ENCODE measurements at regions not wholly inside any gene's neighbourhood (a gene's known extent, or its start where the extent isn't known, plus 50 kb on each side); places are given as distances from the start of the nearest gene placed in this dataset.
"Not testable (repeated sequence)": the region's sequence is repeated elsewhere in the genome, so short reads cannot be mapped to it uniquely, and the experiment has no call there.

DNA sequence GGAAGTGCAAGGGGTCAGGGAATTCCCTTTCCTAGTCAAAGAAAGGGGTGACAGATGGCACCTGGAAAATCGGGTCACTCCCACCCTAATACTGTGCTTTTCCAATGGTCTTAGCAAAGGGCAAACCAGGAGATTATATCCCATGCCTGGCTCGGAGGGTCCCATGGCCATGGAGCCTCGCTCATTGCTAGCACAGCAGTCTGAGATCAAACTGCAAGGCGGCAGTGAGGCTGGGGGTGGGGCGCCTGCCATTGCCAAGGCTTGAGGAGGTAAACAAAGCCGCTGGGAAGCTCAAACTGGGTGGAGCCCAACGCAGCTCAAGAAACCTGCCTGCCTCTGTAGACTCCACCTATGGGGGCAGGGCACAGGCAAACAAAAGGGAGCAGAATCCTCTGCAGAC, 714.4 kb upstream of the MGAT4C start:
- TF ChIP-seq CTCF, POLR2A (IDR thresholded peaks at IDR 0.05): not testable (repeated sequence)
